ENCODE measurements at regions not wholly inside any gene's neighbourhood (a gene's known extent, or its start where the extent isn't known, plus 50 kb on each side); places are given as distances from the start of the nearest gene placed in this dataset.

- in situ Hi-C loops (cut with HindIII; ENCODE audit: low pct_unique_long_range_greater_than_20kb, low sequenced_read_pairs) = no loop called here
- no peak for TF ChIP-seq JUND (IDR thresholded peaks at IDR 0.05; ENCODE audit: low read depth)
- no peak for DNase-seq (ENCODE audit: low read depth in 1 of 2, low spot score in 1 of 2)
These were observed 71.4 kb downstream of the FOXA2 start for GRCh38 chr20:22512911-22513489.

GRCh38 chr20:22511943-22512910 is 72.1 kb downstream of the FOXA2 start:
- TF ChIP-seq JUND (IDR thresholded peaks at IDR 0.05; ENCODE audit: low read depth) = no peak
- DNase-seq (ENCODE audit: low read depth in 1 of 2, low spot score in 1 of 2) = no peak
- in situ Hi-C loops (cut with HindIII; ENCODE audit: low pct_unique_long_range_greater_than_20kb, low sequenced_read_pairs) = no loop called here

GRCh38 chr20:22509843-22510147 is 74.6 kb downstream of the FOXA2 start:
- DNase-seq (ENCODE audit: low read depth in 1 of 2, low spot score in 1 of 2) = no peak
- no peak for TF ChIP-seq JUND (IDR thresholded peaks at IDR 0.05; ENCODE audit: low read depth)
- in situ Hi-C loops (cut with HindIII; ENCODE audit: low pct_unique_long_range_greater_than_20kb, low sequenced_read_pairs) = no loop called here

- in situ Hi-C loops (cut with HindIII; ENCODE audit: low pct_unique_long_range_greater_than_20kb, low sequenced_read_pairs) = no loop called here
- DNase-seq (ENCODE audit: low read depth in 1 of 2, low spot score in 1 of 2) = no peak
- no peak for TF ChIP-seq JUND (IDR thresholded peaks at IDR 0.05; ENCODE audit: low read depth)
These were observed 75.1 kb downstream of the FOXA2 start for GRCh38 chr20:22509090-22509842.

GRCh38 chr20:22508426-22508825 is 75.9 kb downstream of the FOXA2 start:
- DNase-seq (ENCODE audit: low read depth in 1 of 2, low spot score in 1 of 2) = no peak
- in situ Hi-C loops (cut with HindIII; ENCODE audit: low pct_unique_long_range_greater_than_20kb, low sequenced_read_pairs) = no loop called here
- TF ChIP-seq JUND (IDR thresholded peaks at IDR 0.05; ENCODE audit: low read depth) = no peak

- in situ Hi-C loops (cut with HindIII; ENCODE audit: low pct_unique_long_range_greater_than_20kb, low sequenced_read_pairs) = no loop called here
- no peak for TF ChIP-seq JUND (IDR thresholded peaks at IDR 0.05; ENCODE audit: low read depth)
- DNase-seq (ENCODE audit: low read depth in 1 of 2, low spot score in 1 of 2) = no peak
These were observed 77.0 kb downstream of the FOXA2 start for GRCh38 chr20:22507240-22507961.

- no peak for DNase-seq (ENCODE audit: low read depth in 1 of 2, low spot score in 1 of 2)
- in situ Hi-C loops (cut with HindIII; ENCODE audit: low pct_unique_long_range_greater_than_20kb, low sequenced_read_pairs) = no loop called here
- no peak for TF ChIP-seq JUND (IDR thresholded peaks at IDR 0.05; ENCODE audit: low read depth)
These were observed 77.5 kb downstream of the FOXA2 start for GRCh38 chr20:22506827-22507226.

- TF ChIP-seq JUND (IDR thresholded peaks at IDR 0.05; ENCODE audit: low read depth) = no peak
- in situ Hi-C loops (cut with HindIII; ENCODE audit: low pct_unique_long_range_greater_than_20kb, low sequenced_read_pairs) = no loop called here
- DNase-seq (ENCODE audit: low read depth in 1 of 2, low spot score in 1 of 2) = no peak
These were observed 79.5 kb downstream of the FOXA2 start for GRCh38 chr20:22504829-22505377.

GRCh38 chr20:22503577-22503976 is 80.8 kb downstream of the FOXA2 start:
- TF ChIP-seq JUND (IDR thresholded peaks at IDR 0.05; ENCODE audit: low read depth) = no peak
- no peak for DNase-seq (ENCODE audit: low read depth in 1 of 2, low spot score in 1 of 2)
- in situ Hi-C loops (cut with HindIII; ENCODE audit: low pct_unique_long_range_greater_than_20kb, low sequenced_read_pairs) = no loop called here

- in situ Hi-C loops (cut with HindIII; ENCODE audit: low pct_unique_long_range_greater_than_20kb, low sequenced_read_pairs) = no loop called here
- no peak for DNase-seq (ENCODE audit: low read depth in 1 of 2, low spot score in 1 of 2)
- no peak for TF ChIP-seq JUND (IDR thresholded peaks at IDR 0.05; ENCODE audit: low read depth)
These were observed 81.6 kb downstream of the FOXA2 start for GRCh38 chr20:22502731-22503191.

- in situ Hi-C loops (cut with HindIII; ENCODE audit: low pct_unique_long_range_greater_than_20kb, low sequenced_read_pairs) = no loop called here
- no peak for DNase-seq (ENCODE audit: low read depth in 1 of 2, low spot score in 1 of 2)
These were observed 82.6 kb downstream of the FOXA2 start for GRCh38 chr20:22501566-22502344.

More at GRCh38 chr20:22501566-22502344, 82.6 kb downstream of the FOXA2 start:
- no peak for TF ChIP-seq JUND (IDR thresholded peaks at IDR 0.05; ENCODE audit: low read depth)
